ENCODE measurements at regions not wholly inside any gene's neighbourhood (a gene's known extent, or its start where the extent isn't known, plus 50 kb on each side); places are given as distances from the start of the nearest gene placed in this dataset.
"Not testable (repeated sequence)": the region's sequence is repeated elsewhere in the genome, so short reads cannot be mapped to it uniquely, and the experiment has no call there.

- FAIRE-seq (no peak), DNase-seq (ENCODE audit: low read depth) (no peak)
- TF ChIP-seq CTCF (IDR thresholded peaks at IDR 0.05; ENCODE audit: insufficient read depth, low read length, severe bottlenecking), result no peak
- no peaks in the 10 kb centered on the region for H3K27me3 ChIP-seq (ENCODE audit: control insufficient read depth, insufficient read depth, low read length)
- H3K36me3 ChIP-seq (ENCODE audit: control insufficient read depth, insufficient read depth, low read length), result no peaks in the 10 kb centered on the region
- no peak overlapping the region for H3K4me3 ChIP-seq (ENCODE audit: low read depth, low read length)
Measured at GRCh38 chr2:201542291-201542690, 90.8 kb downstream of the STRADB start.

GRCh38 chr2:201539271-201539670 lies 87.7 kb downstream of the STRADB start:
- H3K36me3 ChIP-seq (ENCODE audit: control insufficient read depth, insufficient read depth, low read length); DNase-seq (ENCODE audit: low read depth); H3K27me3 ChIP-seq (ENCODE audit: control insufficient read depth, insufficient read depth, low read length); FAIRE-seq; H3K4me3 ChIP-seq (ENCODE audit: low read depth, low read length): not testable (repeated sequence)

- FAIRE-seq, result no peak
- Histone ChIP-seq H3K4me3 (ENCODE audit: low read depth, low read length) (no peak overlapping the region), H3K27me3 (ENCODE audit: control insufficient read depth, insufficient read depth, low read length) (no peaks in the 10 kb centered on the region), H3K36me3 (ENCODE audit: control insufficient read depth, insufficient read depth, low read length) (no peaks in the 10 kb centered on the region)
- no peak for DNase-seq (ENCODE audit: low read depth)
- TF ChIP-seq CTCF (IDR thresholded peaks at IDR 0.05; ENCODE audit: insufficient read depth, low read length, severe bottlenecking), result no peak
Measured at GRCh38 chr2:201538025-201538424, 86.5 kb downstream of the STRADB start.

GRCh38 chr2:201536754-201537153 lies 85.2 kb downstream of the STRADB start:
- Histone ChIP-seq H3K27me3 (ENCODE audit: control insufficient read depth, insufficient read depth, low read length) (no peaks in the 10 kb centered on the region), H3K4me3 (ENCODE audit: low read depth, low read length) (no peak overlapping the region), H3K36me3 (ENCODE audit: control insufficient read depth, insufficient read depth, low read length) (no peaks in the 10 kb centered on the region)
- DNase-seq (ENCODE audit: low read depth) (no peak), FAIRE-seq (no peak)
- no peak for TF ChIP-seq CTCF (IDR thresholded peaks at IDR 0.05; ENCODE audit: insufficient read depth, low read length, severe bottlenecking)

- FAIRE-seq (no peak), DNase-seq (ENCODE audit: low read depth) (no peak)
- no peak for TF ChIP-seq CTCF (IDR thresholded peaks at IDR 0.05; ENCODE audit: insufficient read depth, low read length, severe bottlenecking)
- H3K36me3 ChIP-seq (ENCODE audit: control insufficient read depth, insufficient read depth, low read length), result no peaks in the 10 kb centered on the region
- H3K4me3 ChIP-seq (ENCODE audit: low read depth, low read length), result no peak overlapping the region
- H3K27me3 ChIP-seq (ENCODE audit: control insufficient read depth, insufficient read depth, low read length), result no peaks in the 10 kb centered on the region
Measured at GRCh38 chr2:201536046-201536445, 84.5 kb downstream of the STRADB start.

GRCh38 chr2:201532686-201533304 lies 81.3 kb downstream of the STRADB start:
- DNase-seq (ENCODE audit: low read depth) (peak; percentile 76), FAIRE-seq (no peak)
- no peaks in the 10 kb centered on the region for H3K27me3 ChIP-seq (ENCODE audit: control insufficient read depth, insufficient read depth, low read length)
- no peak for TF ChIP-seq CTCF (IDR thresholded peaks at IDR 0.05; ENCODE audit: insufficient read depth, low read length, severe bottlenecking)
- no peaks in the 10 kb centered on the region for H3K36me3 ChIP-seq (ENCODE audit: control insufficient read depth, insufficient read depth, low read length)
- no peak overlapping the region for H3K4me3 ChIP-seq (ENCODE audit: low read depth, low read length)

Measured in bronchial epithelial cell (primary cell).